ENCODE measurements at regions not wholly inside any gene's neighbourhood (a gene's known extent, or its start where the extent isn't known, plus 50 kb on each side); places are given as distances from the start of the nearest gene placed in this dataset.

DNA sequence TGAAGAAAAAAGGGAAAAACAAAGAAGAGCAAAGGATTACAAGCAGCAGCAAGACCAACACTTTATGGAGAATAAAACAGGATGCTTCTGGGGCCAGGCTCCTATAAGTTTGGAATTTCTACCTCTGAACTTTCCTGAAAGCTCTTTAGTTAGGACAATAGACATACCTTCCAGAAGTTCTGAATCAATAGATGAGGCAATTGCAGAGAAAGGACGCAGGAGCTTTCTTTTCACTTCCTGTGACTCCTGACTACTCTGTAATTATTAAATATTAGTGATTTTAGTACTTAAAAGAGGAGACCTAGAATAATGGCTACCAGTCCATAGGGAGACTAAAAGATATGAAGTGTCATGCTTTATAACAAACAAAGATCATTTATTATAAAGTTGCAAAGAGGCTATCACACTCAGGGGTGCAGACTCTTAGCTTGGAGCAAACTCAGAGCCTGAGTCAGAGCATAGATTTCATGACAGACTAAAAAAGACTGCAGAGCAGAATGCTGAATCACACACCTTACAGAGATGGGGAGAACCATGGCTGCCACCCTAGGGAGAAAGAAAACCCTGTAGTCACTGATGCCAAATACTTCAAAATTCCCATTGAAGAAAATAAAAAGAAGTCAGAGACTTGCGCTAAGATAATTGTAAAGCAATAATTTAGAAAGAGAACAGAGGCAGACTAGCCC, 52.5 kb upstream of the FAM136A start:
- H3K4me3 Mint-ChIP-seq = peak overlapping the region; percentile 37
- H3K4me1 Mint-ChIP-seq (ENCODE audit: low read depth) = peaks cover 60% of the 10 kb centered on the region
- H3K27ac Mint-ChIP-seq = peak overlapping the region; percentile 90
- H3K27me3 Mint-ChIP-seq (ENCODE audit: insufficient read depth) = no peaks in the 10 kb centered on the region; the same call in none of the 2 replicates
- no peaks in the 10 kb centered on the region for H3K9me3 Mint-ChIP-seq
- TF ChIP-seq, protein P1, sequence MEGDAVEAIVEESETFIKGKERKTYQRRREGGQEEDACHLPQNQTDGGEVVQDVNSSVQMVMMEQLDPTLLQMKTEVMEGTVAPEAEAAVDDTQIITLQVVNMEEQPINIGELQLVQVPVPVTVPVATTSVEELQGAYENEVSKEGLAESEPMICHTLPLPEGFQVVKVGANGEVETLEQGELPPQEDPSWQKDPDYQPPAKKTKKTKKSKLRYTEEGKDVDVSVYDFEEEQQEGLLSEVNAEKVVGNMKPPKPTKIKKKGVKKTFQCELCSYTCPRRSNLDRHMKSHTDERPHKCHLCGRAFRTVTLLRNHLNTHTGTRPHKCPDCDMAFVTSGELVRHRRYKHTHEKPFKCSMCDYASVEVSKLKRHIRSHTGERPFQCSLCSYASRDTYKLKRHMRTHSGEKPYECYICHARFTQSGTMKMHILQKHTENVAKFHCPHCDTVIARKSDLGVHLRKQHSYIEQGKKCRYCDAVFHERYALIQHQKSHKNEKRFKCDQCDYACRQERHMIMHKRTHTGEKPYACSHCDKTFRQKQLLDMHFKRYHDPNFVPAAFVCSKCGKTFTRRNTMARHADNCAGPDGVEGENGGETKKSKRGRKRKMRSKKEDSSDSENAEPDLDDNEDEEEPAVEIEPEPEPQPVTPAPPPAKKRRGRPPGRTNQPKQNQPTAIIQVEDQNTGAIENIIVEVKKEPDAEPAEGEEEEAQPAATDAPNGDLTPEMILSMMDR (IDR thresholded peaks at IDR 0.05) = no peak
- peak; percentile 61 for DNase-seq
- no peaks in the 10 kb centered on the region for H3K36me3 Mint-ChIP-seq (ENCODE audit: low read depth)
